Activated CD8-positive, alpha-beta memory T cell treated with anti-CD3 and anti-CD28 coated beads for 48 hours (primary cell): ENCODE measurements at regions not wholly inside any gene's neighbourhood (a gene's known extent, or its start where the extent isn't known, plus 50 kb on each side); places are given as distances from the start of the nearest gene placed in this dataset.
"Not testable (repeated sequence)": the region's sequence is repeated elsewhere in the genome, so short reads cannot be mapped to it uniquely, and the experiment has no call there.

Source experiments
- DNase-seq, 3 experiments: peaks; one replicate each; pipeline ENCODE4 v3.0.0-alpha.2; 2020; ENCODE audit warnings: low read depth in 2 of 3, low spot score in 2 of 3

- DNase-seq: no peak
These were observed 262.5 kb downstream of the CGGBP1 start for GRCh38 chr3:87796137-87796842.

- no peak for DNase-seq
These were observed 263.1 kb downstream of the CGGBP1 start for GRCh38 chr3:87795701-87796100.

GRCh38 chr3:87793337-87793877 lies 265.4 kb downstream of the CGGBP1 start:
- DNase-seq: no peak

GRCh38 chr3:87792534-87793336 lies 266.1 kb downstream of the CGGBP1 start, which contains the start of gene HTR1F:
TSS of gene HTR1F (plus strand) at chr3:87792706.
- no peak for DNase-seq

GRCh38 chr3:87792198-87792533 lies 266.6 kb downstream of the CGGBP1 start:
- DNase-seq: no peak

GRCh38 chr3:87791248-87792027 lies 267.4 kb downstream of the CGGBP1 start:
- no peak for DNase-seq

GRCh38 chr3:87789049-87789448 lies 269.8 kb downstream of the CGGBP1 start:
- DNase-seq: not testable (repeated sequence)

- DNase-seq: no peak
These were observed 270.3 kb downstream of the CGGBP1 start for GRCh38 chr3:87788516-87788915.

GRCh38 chr3:87780811-87781210 lies 278.0 kb downstream of the CGGBP1 start:
- no peak for DNase-seq

GRCh38 chr3:87778876-87779275 lies 279.9 kb downstream of the CGGBP1 start:
- no peak for DNase-seq

GRCh38 chr3:87771337-87772192 lies 287.2 kb downstream of the CGGBP1 start:
- DNase-seq: no peak

GRCh38 chr3:87766721-87767120 lies 292.1 kb downstream of the CGGBP1 start:
- no peak for DNase-seq

- DNase-seq: no peak
These were observed 293.5 kb downstream of the CGGBP1 start for GRCh38 chr3:87765256-87765655.

GRCh38 chr3:87761795-87762194 lies 297.0 kb downstream of the CGGBP1 start:
- no peak for DNase-seq

- DNase-seq: no peak
These were observed 297.5 kb downstream of the CGGBP1 start for GRCh38 chr3:87761341-87761740.

GRCh38 chr3:87756616-87757015 lies 302.2 kb downstream of the CGGBP1 start:
- DNase-seq: no peak

- no peak for DNase-seq
These were observed 303.0 kb downstream of the CGGBP1 start for GRCh38 chr3:87755852-87756251.

GRCh38 chr3:87742250-87742649 lies 316.6 kb downstream of the CGGBP1 start:
- no peak for DNase-seq

- DNase-seq: not testable (repeated sequence)
These were observed 317.9 kb downstream of the CGGBP1 start for GRCh38 chr3:87740894-87741293.

- not testable (repeated sequence) for DNase-seq
These were observed 321.0 kb downstream of the CGGBP1 start for GRCh38 chr3:87737817-87738216.
